Liver (tissue), 8 donors: ENCODE measurements at regions not wholly inside any gene's neighbourhood (a gene's known extent, or its start where the extent isn't known, plus 50 kb on each side); places are given as distances from the start of the nearest gene placed in this dataset.
A peak's percentile ranks its signal among the peaks of the same experiment; 100 is the strongest.

Experiments used
- DNase-seq: peaks from one replicate; pipeline ENCODE4 v3.0.0-alpha.2; 2017; ENCODE audit warnings: low spot score
- H3K27ac ChIP-seq, 2 donors: one replicate each; pipeline ENCODE4 v1.7.0; 2013; ENCODE audit warnings: inconsistent platforms in 2 of 2, low read length in 2 of 2, control low read depth in 1 of 2, low read depth in 1 of 2, mild to moderate bottlenecking in 1 of 2
- H3K27me3 ChIP-seq, 4 donors: one replicate each; pipeline versions ENCODE4 v1.6.1 to v1.7.0; 2013; ENCODE audit warnings: low read length in 3 of 4, inconsistent platforms in 1 of 4, mild to moderate bottlenecking in 1 of 4, moderate library complexity in 1 of 4; ENCODE audit not compliant: control insufficient read depth in 4 of 4, insufficient read depth in 4 of 4
- H3K36me3 ChIP-seq, 4 donors: one replicate each; pipeline versions ENCODE4 v1.6.1 to v1.7.0; 2013; ENCODE audit warnings: low read length in 3 of 4, mild to moderate bottlenecking in 3 of 4, low read depth in 1 of 4, moderate library complexity in 1 of 4; ENCODE audit not compliant: control insufficient read depth in 4 of 4, insufficient read depth in 3 of 4
- H3K4me1 ChIP-seq, 4 donors: one replicate each; pipeline versions ENCODE4 v1.6.1 to v1.7.0; 2013; ENCODE audit warnings: low read length in 3 of 4, mild to moderate bottlenecking in 3 of 4, moderate library complexity in 1 of 4; ENCODE audit not compliant: control insufficient read depth in 4 of 4, insufficient read depth in 4 of 4
- H3K4me3 ChIP-seq, 3 donors: one replicate each; pipeline versions ENCODE4 v1.6.1 to v1.7.0; 2013; ENCODE audit warnings: low read length in 3 of 3, control low read depth in 1 of 3, low read depth in 1 of 3, mild to moderate bottlenecking in 1 of 3
- H3K9ac ChIP-seq, 2 donors: one replicate each; pipeline ENCODE4 v1.7.0; 2013; ENCODE audit warnings: low read length in 2 of 2, mild to moderate bottlenecking in 2 of 2, moderate library complexity in 2 of 2, control low read depth in 1 of 2, low read depth in 1 of 2
- H3K9me3 ChIP-seq, 4 donors: one replicate each; pipeline versions ENCODE4 v1.6.1 to v1.7.0; 2013; ENCODE audit warnings: low read length in 3 of 4; ENCODE audit not compliant: control insufficient read depth in 4 of 4
- CTCF ChIP-seq: fragments of 150-350 bp; IDR thresholded peaks from 2 replicates; pipeline ENCODE4 v1.5.1; 2017; ENCODE audit warnings: improper control_type of control experiment, low read depth, low read length; ENCODE audit not compliant: missing input control
- FOXA1 ChIP-seq: IDR thresholded peaks from 2 replicates; pipeline ENCODE4 v1.6.1; 2016; ENCODE audit warnings: antibody characterized with exemption
- GABPA ChIP-seq, 2 donors: IDR thresholded peaks in 1 of 2; conservative IDR thresholded peaks in 1 of 2; 2 replicates each; pipeline ENCODE4 v1.6.1; 2016; ENCODE audit warnings: antibody characterized with exemption in 2 of 2, mild to moderate bottlenecking in 1 of 2, moderate library complexity in 1 of 2
- MAX ChIP-seq: IDR thresholded peaks from 2 replicates; pipeline ENCODE4 v1.6.1; 2016; ENCODE audit warnings: antibody characterized with exemption
- NR2F2 ChIP-seq: IDR thresholded peaks from 2 replicates; pipeline ENCODE4 v1.6.1; 2016; ENCODE audit warnings: antibody characterized with exemption
- REST ChIP-seq: IDR thresholded peaks from 2 replicates; pipeline ENCODE4 v1.6.1; 2016; ENCODE audit warnings: antibody characterized with exemption, mild to moderate bottlenecking
- WGBS: extraction: QIAGEN DNeasy Blood & Tissue Kit; methylation state at CpG from one replicate; pipeline ENCODE4 v1.1.7; 2013; 5-methylcytosine and 5-hydroxymethylcytosine counted together
- donor health status: healthy.
- donor health status: healthy.
- donor health status: healthy.
- donor health status: healthy.
- donor health status: healthy.

- Histone ChIP-seq H3K36me3 (no peaks in the 10 kb centered on the region), H3K9me3 (no peaks in the 10 kb centered on the region)
Measured at GRCh38 chr2:56475191-56475590, 291.4 kb downstream of the CCDC85A start.

GRCh38 chr2:56476509-56477071 is 292.8 kb downstream of the CCDC85A start:
- Histone ChIP-seq H3K27ac (no peak overlapping the region), H3K4me1 (peaks cover 0 to 16% (median 5%) of the 10 kb centered on the region in 4 donors), H3K4me3 (no peak overlapping the region), H3K27me3 (no peaks in the 10 kb centered on the region), H3K36me3 (no peaks in the 10 kb centered on the region), H3K9ac (no peak overlapping the region), H3K9me3 (no peaks in the 10 kb centered on the region)
- no peak for DNase-seq
- WGBS = 59% methylated on average over 8 of the region's 8 CpGs
- TF ChIP-seq NR2F2 = no peak
- TF ChIP-seq CTCF = no peak
- TF ChIP-seq MAX = no peak

More at GRCh38 chr2:56475191-56475590, 291.4 kb downstream of the CCDC85A start:
- TF ChIP-seq GABPA (IDR thresholded peaks at IDR 0.05 in 1 of 2, conservative IDR thresholded peaks at IDR 0.05 in 1 of 2) (no peak), NR2F2 (no peak), MAX (no peak)
- no peak overlapping the region for H3K9ac ChIP-seq
- no peaks in the 10 kb centered on the region for H3K27me3 ChIP-seq
- peak overlapping the region; percentile 25 to 71 for H3K27ac ChIP-seq
- DNase-seq = no peak
- WGBS = 83% methylated on average over 2 of the region's 2 CpGs
- no peak overlapping the region for H3K4me3 ChIP-seq
- peaks cover 0 to 16% (median 5%) of the 10 kb centered on the region in 4 donors for H3K4me1 ChIP-seq

GRCh38 chr2:56478027-56478426 is 294.2 kb downstream of the CCDC85A start:
- Histone ChIP-seq H3K27me3 (no peaks in the 10 kb centered on the region), H3K4me1 (peaks cover 0 to 16% (median 5%) of the 10 kb centered on the region in 4 donors), H3K9me3 (no peaks in the 10 kb centered on the region), H3K36me3 (no peaks in the 10 kb centered on the region), H3K4me3 (no peak overlapping the region), H3K27ac (no peak overlapping the region), H3K9ac (no peak overlapping the region)
- DNase-seq = no peak
- TF ChIP-seq FOXA1 (no peak), NR2F2 (no peak), REST (no peak)
